ENCODE measurements at regions not wholly inside any gene's neighbourhood (a gene's known extent, or its start where the extent isn't known, plus 50 kb on each side); places are given as distances from the start of the nearest gene placed in this dataset.
"Not testable (repeated sequence)": the region's sequence is repeated elsewhere in the genome, so short reads cannot be mapped to it uniquely, and the experiment has no call there.

DNA sequence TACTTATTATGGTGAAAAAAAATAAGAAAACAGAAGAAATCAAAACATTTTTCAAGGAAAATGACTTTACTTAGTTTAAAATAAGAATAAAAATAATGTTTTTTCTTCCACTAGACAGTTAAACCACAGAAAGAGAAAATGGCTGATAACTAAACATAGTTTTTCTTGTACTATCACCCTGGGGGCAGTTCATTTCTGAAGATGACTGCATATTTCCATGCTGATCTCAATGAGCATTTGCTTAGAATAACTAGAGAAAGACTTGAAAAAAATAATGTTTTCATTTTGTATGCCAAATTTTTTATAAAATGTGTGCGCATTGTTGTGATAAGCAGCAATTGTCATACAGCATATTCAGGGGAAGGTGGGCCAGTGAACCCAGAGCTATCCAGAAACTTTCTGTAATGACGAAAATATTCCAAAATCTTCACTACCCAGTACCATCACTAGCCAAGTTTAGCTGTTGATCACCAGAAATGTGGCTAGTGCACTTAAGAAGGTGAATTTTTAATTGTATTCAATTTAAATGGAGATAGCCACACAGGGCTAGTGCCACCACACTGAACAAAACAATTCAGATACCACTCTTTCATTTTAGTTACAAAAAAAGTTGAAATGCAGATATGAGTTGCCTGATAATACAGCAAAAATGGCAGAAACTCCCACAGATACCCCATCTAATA is 513.4 kb upstream of the NETO1 start:
- no peak for DNase-seq

DNA sequence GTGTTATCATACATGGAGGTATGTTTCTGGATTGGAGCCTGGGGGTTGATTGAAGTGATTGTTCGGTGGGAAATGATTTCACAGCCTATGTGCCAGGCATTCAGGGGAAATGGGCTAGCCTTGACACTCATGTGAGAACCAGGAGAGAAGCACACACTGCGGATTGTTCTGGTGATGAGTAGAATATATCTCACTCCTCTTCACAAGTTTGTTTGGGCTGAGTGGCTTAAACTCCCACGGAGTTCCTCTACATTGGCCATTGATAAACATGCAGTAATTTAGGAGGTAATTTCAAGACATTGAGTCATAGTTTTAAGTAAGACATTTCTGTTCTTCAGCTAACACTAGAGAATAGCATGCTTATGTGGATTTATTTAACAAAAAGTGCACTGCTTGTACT is 498.9 kb upstream of the NETO1 start:
- DNase-seq, result no peak

DNA sequence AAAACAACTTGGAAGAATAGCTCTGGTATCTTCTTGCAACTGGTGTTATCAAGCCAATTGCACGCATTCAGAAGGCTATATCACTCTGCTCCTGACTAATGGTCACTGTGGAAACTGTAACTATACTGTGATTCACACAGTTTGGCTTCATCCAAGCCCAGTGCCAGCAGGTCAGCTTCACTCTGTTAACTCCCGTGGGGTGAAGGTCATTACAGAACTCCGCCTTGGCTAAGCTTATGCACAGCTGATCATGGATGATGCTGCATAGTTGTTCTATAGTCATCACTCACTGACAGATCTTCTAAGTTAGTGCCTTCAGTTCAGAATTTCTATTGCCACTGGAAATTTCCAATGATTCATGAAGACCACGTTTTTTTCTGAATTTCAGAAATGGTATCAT is 497.2 kb upstream of the NETO1 start:
- no peak for DNase-seq

DNA sequence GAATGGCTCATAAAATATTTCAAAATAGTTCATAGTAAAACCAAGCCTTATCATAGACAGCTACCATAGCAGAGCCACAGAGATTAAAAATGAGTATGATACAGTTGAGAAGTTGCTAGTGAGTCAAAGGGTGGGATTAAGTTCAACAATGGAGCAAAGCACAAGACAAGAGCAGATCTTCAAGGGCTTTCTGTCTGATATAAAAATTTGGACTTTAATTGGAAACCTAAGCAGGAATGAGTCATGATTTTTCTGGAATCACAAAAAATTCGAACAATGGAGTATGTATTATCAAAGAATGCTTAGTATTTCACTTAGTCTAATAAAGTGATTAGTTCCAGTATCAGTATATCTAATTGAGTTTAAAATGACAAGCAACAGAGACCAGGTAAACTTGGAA is 487.3 kb upstream of the NETO1 start:
- DNase-seq, result no peak

DNA sequence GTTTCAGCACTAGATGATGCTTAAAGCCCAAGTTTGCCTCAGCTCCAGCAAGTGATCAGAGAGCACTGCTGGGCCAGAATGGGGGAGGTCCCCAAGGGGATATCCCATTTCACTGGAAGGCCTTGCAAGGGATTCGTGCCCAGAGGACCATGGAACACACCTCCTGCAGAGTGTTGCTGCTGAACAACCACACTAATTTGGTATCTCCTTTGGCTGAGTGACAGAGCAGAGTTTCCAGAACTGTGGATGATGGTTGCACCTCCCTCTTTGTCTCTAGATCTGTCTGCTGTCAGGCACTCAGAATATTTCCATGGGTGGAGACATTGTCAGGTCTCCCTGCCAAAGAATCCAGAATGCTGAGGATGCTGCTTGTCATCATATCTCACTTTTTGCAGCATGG is 484.8 kb upstream of the NETO1 start:
- no peak for DNase-seq

DNA sequence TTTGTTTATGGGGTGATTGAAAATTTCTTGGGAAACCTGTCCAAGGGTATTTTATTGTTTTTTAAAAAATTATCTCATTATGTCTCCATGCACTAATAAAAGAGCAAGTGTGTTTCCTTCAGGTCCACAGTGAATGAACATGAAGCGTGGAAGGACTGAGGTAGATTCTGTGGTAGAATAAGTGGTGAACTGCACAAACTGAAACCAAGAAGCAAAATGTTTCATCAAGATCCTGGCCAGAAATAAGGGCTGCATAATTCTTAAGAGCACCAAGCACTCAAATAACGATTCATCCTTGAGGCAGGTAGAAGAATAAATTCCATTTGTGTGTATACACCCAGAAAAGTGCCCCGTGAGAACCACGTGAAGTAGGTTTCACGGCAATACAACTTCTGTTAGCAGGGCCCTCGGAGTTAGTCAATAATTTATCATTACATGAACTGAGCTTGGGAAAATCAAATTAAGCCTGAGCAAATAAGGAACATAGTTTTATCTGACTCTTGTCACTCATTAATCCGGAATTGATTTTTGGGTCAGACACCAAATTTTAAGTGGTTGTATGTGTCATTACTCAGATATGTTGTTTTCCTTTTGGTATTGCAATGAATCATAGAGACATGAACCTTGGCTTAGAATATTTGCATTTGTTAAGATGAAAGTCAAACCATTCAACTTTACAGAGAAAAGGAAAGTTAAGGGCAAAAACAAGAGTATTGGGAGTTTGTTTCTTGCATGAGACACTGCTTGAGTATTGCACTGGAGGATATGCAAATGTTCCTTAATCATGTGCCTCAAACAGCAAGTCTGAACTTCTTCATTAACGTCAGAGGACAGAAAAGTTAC is 472.6 kb upstream of the NETO1 start:
- DNase-seq, result no peak

DNA sequence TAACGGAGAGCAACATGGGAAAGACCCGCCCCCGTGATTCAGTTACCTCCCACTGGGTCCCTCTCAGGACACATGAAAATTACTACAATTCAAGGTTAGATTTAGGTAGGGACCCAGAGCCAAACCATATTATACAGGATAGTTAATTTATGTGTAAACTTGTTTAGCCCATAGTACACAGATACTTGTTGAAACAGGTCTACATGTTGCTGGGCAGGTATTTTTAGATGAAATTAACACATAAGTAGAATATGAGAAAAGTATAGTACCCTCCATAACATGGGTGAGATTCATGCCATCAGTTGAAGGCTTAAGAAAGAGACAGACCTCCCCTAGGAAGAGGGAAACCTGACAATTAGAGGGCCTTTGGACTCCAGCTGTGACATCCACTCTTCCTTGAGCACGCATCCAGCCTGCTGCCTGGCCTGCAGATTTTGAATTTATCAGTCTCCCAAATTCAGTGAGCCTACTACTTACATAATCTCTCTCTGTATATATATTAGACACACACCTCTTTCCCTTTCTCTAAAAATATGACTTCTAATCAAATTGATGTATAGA is 463.5 kb upstream of the NETO1 start:
- no peak for DNase-seq

DNA sequence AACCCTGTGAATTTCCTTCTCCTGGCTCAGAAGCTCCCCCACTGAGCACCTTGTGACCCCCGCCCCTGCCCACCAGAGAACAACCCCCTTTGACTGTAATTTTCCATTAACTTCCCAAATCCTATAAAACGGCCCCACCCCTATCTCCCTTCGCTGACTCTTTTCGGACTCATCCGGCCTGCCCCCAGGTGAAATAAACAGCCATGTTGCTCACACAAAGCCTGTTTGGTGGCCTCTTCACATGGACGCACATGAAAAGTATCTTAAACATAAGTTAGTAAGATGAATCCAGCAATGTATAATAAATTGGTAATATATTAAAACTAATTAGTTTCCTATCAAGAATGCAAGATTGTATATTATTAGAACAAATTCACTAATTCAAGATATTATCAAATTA is 462.3 kb upstream of the NETO1 start:
- DNase-seq, result not testable (repeated sequence)

DNA sequence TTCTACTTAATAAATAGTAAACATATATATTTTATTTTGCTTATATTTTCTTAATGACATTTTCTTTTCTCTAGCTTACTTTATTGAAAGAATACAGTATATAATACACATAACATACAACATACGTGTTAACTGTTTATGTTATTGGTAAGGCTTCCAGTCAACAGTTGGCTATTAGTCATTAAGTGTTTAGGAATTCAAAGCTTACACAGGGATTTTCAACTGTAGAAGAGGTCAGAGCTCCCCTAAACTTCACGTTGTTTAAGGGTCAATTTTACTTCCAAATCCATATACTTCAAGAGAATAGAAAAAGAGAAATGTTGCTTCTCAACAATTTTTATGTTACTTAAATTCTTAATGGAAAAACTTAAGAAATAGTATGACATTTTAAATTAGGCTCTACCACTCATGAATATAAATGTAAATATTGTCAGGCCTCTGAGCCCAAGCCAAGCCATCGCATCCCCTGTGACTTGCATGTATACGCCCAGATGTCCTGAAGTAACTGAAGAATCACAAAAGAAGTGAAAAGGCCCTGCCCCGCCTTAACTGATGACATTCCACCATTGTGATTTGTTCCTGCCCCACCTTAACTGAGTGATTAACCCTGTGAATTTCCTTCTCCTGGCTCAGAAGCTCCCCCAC is 456.5 kb upstream of the NETO1 start:
- not testable (repeated sequence) for DNase-seq

DNA sequence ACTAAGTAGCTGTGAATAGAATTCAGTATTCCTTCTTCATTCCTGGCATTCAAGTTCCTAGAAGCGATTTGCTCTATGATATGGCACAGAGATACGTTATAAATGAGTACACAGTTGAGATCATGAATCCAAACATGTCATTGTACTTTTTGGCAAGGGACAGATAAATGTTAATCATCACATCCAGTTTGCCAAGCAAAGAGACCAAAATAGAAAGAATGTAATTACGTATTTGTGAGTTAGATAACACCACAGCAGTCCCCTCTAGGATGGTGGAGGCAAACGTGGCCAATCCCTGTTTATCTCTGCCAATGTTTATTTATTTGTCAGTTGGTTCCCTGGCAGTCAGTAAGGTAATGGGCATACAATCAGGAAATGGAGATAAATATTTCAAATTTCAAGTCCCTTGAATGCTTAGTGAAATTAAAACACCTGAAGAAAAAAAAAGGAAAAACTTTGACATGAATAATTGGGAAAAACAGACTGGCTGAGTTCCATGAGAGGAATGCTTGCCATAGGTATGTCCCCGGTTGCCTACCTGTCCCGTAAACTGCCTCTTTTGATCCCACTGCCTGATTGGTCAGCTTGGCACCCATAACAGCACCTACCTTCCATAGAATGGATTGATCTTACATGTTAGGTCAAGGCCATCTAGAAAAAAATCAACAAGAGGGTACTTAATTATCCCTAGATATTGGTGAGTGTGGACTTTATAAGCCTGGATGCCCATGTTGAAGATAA is 451.1 kb upstream of the NETO1 start:
- DNase-seq, result no peak

GRCh38 chr18:73316513-73316912 is 448.7 kb upstream of the NETO1 start:
- no peak for DNase-seq

- no peak for DNase-seq
Observed at GRCh38 chr18:73315381-73315780, 447.6 kb upstream of the NETO1 start.

DNA sequence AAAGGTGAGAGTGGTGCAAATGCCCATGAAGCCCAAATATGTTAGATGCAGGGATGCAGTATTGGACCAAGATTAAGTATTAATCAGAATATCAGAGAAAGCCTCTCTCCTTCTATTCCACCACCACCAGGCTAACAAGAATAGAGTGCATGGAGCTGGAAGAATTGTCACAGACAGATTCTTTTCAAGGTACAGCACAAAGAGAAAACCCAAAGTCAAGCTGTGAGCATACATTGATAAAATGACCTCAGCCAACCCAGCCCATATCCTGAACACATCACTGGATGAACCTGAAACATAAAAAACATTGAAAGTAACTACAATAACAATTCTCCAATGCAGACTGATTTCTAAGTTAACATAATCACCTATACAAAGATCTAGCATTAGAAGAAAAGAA is 445.7 kb upstream of the NETO1 start:
- no peak for DNase-seq

DNA sequence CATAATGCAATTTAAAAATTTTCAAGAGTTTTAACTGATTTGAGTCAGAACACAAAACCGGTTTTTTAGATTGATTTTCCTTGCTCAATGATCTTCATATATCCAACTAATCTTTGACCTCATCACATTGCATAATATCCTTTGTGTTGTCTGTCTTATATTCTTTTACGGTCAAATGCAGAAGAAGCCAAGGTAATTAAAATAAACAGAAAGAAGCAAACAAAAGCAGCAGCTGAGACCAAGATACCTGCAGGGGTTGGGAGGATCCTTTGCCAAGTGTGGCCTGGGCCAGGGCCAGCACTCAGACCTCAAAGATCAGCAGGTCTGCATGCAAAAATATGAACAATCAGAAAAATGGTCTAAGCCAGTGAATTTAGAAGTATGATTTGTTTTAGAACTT is 428.9 kb upstream of the NETO1 start:
- no peak for DNase-seq

- DNase-seq, result no peak
Observed at GRCh38 chr18:73292156-73292555, 424.4 kb upstream of the NETO1 start.

GRCh38 chr18:73288813-73289212 is 421.0 kb upstream of the NETO1 start:
- DNase-seq, result no peak

DNA sequence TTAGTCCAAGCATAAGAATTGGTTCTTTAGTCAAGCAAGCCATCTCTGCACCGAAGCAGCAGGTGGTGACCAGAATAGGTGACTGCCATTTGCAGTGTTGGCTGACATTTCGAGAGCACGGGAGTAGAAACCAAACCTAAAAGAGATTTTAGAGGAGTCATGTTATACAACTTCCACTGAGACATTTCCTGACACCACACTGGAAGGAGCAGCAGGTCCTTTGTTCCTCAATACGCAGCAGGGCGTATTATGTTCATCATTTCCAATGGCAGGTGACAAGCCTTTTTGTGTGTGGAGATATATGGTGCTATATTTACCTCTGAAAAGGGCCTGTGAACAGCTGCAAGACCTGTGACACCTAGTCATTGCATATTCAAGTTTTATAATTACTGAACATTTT is 418.8 kb upstream of the NETO1 start:
- DNase-seq, result no peak

DNA sequence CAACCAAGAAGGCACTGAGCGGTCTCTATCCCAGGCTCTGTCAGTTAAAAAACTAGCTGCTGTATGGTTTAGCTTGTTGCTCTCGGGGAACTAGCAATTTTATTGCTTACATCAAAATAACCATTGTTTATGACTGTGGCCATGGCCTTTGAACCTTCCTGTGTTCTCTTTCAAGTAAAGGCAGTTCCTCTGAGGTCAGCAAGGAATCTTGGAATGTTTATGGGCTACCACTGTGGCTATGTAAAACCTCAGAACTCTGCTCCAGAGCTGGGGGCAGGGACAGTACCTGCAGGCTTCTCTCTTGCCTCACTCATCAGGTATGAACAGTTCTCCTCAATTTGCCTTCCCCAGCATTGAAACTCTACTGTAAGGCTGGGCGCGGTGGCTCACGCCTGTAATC is 416.0 kb upstream of the NETO1 start:
- no peak for DNase-seq

GRCh38 chr18:73283032-73283431 is 415.2 kb upstream of the NETO1 start:
- no peak for DNase-seq

GRCh38 chr18:73279498-73279897 is 411.7 kb upstream of the NETO1 start:
- no peak for DNase-seq

- DNase-seq, result no peak
Observed at GRCh38 chr18:73274812-73275621, 407.2 kb upstream of the NETO1 start.

All from NCI-H2171 (cell line).